ENCODE measurements at regions not wholly inside any gene's neighbourhood (a gene's known extent, or its start where the extent isn't known, plus 50 kb on each side); places are given as distances from the start of the nearest gene placed in this dataset.
"Not testable (repeated sequence)": the region's sequence is repeated elsewhere in the genome, so short reads cannot be mapped to it uniquely, and the experiment has no call there.

DNA sequence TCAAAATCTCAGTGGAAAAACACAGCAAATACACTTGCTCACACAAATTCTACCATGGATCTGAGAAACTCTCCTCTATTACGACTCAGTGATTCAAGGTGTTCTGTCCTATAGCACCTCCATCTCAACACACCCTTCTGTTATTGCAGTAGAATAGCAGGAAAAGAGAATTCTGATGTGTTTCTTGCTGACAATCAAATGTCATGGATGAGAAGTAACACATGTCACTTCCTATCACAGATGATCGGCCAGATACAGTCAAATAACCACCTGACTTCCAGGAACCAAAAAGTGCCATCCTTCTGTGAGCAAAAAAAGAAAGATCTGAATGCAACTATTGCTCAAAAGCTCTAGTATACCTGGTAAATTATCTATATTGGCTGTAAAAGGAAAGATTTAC lies 734.2 kb upstream of the GBE1 start:
- no peak for DNase-seq

DNA sequence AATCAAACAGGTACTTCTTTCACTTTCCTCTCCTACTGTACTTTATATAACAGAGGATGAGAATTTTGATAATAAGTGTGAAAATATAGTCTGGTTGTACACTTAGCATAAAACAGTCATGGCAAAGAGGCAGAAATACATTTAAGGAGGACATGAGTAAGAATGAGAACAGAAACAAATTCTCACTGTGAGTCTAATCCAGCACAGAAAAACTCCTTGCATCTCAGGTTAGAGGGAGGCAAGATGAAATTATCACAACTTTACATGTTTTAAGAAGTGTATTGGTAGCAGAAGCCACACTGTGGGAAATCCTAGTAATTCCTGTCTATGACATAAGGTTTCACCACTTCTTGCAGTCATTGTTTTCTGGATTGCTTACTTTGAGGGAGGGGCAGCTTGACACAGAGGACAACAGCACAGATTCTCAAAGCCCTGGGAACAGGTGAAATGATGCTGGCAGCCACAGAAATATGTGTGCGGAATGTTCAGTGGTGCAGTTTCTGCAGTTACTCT lies 733.6 kb upstream of the GBE1 start:
- DNase-seq, result no peak

DNA sequence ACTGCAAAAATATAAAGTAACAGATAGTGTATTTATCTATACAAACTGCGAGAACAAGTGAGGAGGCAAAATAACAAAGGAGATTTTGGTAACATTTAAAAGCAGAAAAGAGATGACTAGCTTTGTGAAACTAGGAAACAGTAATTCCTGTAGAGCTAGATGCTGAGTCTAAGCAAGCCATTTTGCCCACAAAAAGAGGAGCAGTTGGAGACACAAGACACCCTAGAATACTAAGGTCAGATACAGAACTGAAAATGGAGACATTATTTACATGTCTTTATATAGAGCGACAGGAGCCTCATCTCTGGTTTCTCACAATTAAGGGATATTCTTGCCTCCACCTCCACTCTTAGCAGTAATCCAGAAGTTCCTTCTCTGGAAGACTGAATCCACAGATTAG lies 732.4 kb upstream of the GBE1 start:
- no peak for DNase-seq

DNA sequence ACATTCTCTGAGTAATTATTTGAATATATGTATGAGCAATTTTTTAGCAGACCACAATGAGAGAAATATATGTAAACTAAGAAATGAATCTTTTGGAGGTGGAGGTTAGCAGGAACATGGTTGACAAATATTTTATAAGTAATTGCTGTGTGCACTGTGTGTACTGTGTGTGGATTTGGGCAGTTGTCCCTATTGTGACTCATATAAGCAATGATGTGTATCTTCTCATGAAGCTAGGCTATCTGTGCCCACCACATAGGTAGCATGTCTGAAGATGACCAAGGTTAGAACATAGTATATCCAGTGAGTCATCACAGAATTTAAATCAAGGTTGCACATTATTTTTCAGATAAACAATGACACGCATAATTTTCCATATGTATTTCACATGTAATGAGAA lies 713.9 kb upstream of the GBE1 start:
- DNase-seq, result no peak

DNA sequence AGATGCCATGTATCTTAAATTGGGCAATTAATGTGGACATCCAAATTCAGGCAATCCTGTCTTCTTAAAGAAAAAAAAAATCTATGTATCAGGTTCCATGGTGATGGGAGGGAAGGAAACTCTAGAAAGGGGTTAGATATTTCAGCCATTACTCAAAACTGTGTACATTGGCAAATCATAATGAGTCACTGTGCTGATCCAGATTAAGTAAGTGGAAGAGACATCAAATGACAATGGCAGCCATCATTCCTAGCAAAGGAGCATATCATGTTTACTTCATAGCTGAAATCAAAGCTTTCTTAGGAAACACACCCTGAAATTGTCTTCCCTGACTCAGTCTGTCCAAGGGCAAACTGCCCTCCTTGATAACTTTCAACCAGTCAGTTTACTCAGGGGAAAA lies 713.3 kb upstream of the GBE1 start:
- DNase-seq, result no peak

DNA sequence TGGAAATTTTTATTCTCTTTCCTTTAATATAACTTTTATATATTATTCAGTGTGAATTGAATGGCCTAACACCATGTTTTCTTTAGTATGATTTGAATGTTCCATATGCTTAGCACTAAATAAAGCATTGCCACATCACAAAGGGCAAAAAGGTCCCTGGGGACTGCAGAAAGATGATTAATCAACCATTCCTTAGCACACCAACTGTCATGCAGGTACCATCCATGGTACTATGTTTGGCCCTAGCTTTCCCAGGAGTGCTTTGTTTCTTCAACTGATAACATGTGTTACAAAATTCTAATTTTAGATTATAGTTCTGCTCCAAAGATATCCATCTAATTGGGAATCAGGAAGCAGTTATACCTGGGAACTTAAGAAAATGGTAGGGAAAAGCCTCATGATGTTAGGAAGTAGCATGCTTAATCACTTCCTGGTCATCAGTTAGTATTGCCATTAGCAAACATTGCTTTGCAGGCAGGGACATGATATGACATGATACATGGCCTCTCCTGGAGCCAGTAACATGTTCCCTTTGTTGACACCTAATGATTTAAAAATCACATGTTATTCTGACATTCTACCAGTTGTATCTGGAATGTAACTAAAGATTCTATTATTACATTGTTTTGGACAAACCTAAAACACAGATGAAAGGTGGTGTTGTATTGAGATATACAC lies 712.6 kb upstream of the GBE1 start:
- no peak for DNase-seq

DNA sequence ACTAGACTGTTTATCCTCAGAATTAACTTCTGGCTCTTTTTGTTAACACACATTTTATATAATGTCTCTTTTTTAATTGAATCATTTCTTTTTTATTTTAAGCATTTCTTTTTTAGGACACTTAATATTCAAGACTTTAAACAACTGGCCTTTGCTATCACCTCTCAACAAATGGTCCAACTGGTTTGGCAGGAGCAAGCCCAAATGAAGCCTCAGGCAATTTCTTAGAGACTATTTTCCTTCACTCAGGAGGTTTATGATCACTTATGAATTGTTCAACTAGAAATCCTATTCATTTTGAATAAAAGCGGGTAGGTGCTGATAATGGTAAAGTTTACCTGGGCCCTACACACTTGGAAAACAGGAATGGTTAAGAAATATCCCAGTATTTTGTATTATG lies 705.6 kb upstream of the GBE1 start:
- no peak for DNase-seq

DNA sequence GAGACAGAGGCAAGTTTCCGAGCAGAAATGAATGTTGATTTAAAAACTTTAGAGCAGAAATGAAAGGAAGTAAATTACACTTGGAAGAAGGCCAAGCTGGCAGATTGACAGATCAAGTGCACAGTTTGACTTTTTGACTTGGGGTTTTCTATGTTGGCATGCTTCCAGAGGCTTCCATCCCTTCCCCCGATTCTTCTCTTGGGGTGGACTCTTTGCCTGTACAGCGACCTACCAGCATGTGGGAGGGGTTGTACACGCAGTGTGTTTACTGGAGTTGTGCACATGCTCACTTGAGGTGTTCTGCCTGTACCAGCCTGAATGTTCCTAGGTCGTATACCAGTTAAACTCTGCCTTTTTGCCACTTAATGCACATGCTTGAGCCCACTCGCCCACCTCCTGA lies 701.5 kb upstream of the GBE1 start:
- no peak for DNase-seq

DNA sequence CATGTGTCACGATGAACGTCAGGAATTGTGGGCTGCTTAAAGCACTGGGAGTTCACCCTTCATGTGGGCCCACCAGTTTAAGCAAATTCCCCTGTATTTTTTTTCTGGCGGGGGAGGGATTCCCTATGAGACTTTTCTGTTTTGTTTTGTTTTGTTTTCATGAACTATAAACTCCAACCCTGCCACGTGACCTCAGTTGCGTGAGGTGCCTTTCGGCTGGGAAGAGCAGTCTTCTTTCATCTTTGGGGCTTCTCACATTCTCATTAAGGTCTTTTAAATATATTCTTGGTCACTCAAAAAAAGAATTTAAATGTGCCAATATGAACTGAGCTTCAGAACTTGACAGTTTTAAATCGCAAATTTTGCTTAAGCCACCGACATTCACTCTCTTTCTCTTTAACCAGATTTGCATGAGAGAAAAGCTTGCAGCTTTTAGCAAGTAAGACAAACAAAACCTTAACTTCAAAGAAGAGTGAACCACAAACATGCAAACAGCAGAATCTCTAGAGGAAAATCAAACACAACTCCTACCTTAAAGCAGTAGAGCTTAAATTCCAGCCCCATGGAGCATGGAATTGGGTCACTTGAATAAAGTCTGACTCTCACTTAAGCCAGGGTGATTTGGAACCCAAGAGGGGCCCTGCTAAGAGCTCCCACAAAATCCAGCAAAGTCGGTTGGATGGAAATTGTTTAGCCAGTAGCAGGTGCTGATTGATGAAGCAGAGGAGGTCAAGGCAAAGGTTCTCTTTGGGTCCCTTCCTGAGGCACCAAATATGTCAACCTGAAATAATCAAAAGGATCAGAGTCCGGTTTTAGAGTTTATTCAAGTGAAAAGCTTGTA lies 699.8 kb upstream of the GBE1 start:
- DNase-seq, result no peak

DNA sequence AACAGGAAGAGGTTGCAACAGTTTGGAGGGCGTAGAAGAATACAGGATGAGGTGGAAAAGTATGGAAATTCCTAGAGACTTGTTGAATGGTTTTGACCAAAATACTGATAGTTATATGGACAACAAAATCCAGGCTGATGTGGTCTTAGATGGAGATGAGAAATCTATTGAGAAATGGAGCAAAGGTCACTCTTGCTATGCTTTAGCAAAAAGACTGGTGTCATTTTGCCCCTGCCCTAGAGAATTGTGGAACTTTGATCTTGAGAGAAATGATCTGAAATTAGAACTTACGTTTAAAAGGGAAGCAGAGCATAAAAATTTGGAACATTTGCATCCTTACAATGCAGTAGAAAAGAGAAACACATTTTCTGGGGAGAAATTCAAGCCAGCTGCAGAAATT lies 686.9 kb upstream of the GBE1 start:
- DNase-seq, result no peak

DNA sequence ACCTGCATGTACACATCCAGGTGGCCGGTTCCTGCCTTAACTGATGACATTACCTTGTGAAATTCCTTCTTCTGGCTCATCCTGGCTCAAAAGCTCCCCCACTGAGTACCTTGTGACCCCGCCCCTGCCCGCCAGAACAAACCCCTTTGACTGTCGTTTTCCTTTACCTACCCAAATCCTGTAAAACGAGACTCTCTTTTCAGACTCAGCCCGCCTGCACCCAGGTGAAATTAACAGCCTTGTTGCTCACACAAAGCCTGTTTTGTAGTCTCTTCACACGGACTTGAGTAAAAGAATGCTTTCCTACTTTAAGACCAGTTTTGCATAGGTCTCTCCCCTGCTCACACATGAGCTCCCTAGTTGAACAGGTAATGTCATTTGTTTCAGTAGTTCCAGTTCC lies 667.4 kb upstream of the GBE1 start:
- DNase-seq, result not testable (repeated sequence)

DNA sequence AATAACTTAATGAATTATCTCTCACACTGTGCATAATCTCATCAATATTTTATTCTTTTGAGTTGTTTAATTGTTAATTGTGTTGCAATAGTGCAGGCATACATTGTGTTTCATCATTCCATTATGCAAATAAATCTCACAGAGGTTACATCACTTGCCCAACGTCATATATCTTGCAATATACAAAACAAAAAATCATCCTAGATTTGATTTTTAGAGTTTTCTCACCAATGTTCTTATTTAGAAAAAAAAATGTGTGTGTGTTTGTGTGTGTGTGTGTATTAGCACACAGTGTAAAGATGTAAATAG lies 662.5 kb upstream of the GBE1 start:
- no peak for DNase-seq

DNA sequence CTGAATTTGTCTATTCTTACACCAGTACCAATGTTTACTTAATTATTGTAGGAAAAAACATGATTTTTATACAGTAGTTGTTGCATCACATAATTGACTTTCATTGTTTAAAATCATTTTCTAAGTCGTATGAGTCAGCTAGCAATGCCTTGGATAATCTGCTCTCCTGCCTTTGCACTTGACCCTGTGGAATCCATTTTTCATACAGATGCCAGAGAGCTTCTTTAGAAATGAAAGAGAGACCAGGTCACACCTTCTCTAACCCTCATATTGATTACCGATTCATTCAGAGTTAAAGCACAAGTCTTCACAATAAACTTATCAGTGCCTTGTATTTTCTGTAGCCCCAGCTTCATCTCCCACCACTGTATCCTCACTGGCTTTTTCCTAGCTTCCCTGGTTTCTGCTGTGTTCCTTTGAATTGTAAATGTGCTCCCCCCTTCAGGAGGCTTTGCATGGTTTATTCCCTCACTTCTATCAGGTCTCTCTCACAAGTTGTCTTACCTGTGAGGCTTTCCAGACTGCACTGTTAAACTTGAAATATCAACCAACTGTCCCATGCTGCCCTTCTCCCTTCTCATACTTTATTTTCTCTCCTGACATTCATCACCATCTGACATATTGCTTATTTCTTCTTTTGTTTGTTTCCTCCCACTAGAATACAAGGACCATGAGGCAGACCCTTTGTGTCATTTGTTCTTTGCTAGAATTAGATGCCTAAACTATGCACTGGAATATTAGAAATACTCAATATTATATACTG lies 662.0 kb upstream of the GBE1 start:
- DNase-seq, result no peak

DNA sequence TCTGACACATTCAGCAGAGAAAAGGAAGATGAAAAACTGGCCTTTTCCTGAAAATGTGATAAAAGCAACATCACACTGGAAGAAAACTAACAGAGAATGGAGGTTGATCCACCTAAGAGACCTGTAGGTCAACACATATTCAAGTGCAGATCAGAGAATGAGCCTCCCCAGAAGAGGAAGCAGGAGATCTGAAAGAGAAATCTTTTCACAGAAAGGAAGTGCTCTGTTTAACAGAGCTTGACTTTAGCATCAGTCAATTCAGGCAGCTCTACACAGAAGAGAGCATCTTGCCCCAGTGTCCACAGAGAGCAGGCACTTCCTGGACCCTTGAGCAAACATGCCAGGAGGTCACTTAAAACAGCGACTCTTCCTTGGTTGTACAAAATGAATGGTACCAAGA lies 655.4 kb upstream of the GBE1 start:
- DNase-seq, result no peak

DNA sequence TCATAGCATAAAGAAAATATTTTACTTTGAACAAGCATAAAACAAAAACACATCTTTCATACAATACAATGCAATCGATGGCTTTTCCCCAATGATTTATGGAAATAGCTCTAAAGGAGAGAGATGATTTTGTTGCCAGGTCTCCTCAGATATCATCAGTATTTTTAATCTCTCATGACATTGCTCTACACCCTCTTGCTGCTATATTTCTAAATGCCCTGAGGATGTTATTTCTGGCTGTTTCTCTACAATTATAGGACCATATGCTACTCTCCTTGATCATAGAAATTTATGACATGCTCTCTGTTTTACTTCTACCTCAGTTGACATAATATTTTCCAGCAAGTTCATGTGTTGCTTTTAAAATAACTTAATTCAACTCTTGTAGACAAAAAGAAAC lies 654.9 kb upstream of the GBE1 start:
- DNase-seq, result no peak

DNA sequence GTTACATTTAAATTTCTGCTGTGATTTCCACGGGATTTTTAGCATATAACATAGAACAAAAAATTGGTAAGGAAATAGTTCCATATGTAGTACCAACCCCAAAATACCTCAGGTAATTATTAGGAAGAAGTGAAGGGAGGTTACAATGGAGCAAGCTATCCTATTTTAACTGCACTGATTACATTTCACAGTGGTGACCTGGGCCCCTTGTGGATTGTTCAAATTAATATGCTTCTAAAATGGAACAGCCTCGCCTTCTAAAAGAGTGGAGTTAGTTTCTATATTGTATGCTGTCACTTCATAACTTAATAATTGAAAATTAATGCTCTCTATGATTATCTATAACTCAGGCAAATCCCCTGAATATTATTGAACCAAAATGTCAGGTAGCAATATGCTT lies 651.7 kb upstream of the GBE1 start:
- DNase-seq, result no peak

DNA sequence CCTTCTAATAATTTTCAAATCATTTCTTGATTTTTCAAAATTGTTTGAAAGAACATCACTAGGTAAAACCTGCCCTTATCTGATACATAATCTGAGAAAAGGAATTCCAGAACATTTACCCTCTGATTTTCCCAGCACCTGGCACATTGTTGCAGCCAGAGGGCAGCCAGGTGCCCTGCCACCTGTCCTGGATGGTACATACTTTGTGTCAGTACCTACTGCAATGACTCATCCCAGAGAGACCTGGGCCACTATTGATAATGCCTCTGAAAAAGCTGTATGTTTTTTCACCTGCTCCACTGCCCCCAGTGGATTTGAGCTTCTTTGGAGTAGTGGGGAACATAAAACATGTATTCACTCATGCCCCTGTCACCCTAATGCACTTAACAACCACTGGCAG lies 648.9 kb upstream of the GBE1 start:
- no peak for DNase-seq

DNA sequence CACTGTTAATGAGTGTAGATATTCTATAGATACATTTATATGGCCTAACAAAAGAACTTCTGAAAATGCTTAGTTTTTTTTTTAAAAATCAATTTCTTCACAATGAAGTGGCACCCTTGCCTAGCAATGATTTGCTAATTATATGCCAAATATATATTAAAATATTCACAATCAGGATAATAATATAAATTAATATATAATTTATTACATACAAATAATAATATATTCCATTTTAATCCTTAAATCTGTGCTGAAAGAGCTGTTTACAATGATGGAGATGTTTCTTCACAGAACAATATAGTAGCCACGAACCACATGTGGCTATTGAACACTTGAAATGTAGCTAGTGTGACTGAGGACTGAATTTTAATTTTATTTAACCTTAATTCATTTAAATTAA lies 648.4 kb upstream of the GBE1 start:
- DNase-seq, result no peak

DNA sequence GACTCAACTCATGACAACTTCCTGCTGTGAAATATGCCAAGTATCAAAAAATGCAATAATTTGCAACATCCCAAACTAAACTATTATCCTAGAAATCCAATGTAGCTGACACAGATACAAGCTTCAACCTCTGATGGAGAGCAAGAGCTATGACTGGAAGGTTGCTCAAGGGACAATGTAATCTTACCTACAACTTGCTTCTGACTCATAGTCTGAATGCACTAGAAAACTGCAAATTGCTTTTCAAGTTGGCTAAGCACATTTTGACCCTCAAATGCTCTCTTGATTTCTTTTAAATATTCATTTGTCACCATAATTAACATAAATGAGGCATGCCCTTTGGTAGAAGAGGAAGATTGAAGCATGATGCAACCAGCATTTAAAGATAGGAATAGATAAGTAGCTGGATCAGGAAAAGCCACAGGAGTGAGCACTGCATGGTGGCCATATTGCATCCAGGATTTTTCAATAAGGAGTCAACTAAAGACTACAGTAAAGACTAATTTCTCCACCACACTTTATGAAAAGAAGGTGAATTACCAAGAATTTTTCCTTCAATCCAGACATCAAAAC lies 630.8 kb upstream of the GBE1 start:
- no peak for DNase-seq

DNA sequence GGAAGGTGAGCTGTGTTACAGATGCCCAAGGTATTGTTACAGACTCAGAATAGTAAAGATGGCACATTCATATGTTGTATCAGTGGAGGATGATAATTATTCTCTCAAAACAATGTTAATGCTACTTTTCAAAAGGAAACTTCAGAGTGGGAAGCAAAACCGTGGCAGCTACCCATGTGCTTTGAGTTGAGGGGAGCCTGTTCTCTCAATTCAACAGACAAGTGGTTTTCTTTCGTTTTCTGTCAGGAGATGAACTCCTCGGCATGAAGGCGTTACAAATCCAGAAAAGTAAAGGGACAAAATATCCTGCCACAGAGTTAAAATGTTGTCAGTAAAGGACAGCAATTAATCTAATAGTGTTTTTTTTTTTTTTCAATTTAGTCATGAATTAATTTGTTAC lies 629.4 kb upstream of the GBE1 start:
- DNase-seq, result no peak

DNA sequence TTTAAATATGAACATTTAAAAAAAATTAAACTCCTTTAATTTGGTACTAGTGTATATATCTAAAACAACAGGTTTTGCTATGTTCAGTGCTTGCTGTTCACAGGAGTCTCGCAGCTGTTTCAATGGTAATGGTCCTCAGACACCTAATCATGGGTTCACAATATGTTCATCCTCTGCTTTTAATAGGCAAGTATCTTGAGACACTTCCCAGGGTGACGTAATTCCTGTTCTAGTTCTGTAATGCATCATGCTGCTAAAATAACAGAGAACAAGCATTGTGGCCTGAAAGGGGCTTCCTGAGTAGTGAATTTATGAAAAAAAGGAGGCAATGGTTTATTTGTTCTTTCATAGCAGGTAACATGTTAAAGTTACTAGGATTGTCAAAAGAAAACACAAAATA lies 625.2 kb upstream of the GBE1 start:
- no peak for DNase-seq

DNA sequence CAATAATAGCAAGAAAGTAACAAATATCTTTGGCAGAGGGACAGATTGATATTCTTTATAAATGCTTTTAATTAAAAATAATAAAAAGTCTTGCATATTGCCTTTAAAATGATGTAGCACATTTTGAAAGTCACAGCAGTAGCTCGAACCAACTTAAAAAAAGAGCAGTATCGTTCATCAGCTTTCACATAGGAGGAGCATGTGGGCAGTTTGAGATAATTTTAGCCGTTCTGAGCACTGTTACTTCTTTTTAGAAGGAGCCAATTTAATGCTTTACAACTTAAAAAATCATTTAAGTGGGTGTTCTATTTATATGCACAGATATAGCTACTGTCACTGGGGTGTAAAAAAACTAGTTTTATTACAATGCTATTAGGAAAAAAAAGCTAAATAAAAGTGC lies 622.7 kb upstream of the GBE1 start:
- no peak for DNase-seq

DNA sequence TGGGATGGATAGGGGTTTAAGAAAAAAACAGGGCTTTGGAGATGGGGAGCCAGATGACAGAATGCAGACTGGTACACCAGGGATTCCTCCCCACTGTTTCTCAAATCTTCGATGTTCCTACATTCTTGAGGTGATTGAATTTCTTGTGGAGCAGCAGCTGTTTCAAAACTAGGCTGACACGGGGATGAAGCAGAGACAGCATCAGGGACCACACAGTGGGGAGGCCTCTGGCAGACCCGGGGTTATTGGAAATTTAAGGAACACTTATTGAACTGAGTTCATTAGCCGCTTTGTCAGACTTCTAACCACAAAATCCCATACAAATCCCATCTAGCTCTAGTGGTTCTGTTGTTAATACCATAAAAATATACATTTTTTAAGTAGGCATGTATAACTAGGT lies 621.4 kb upstream of the GBE1 start:
- no peak for DNase-seq

DNA sequence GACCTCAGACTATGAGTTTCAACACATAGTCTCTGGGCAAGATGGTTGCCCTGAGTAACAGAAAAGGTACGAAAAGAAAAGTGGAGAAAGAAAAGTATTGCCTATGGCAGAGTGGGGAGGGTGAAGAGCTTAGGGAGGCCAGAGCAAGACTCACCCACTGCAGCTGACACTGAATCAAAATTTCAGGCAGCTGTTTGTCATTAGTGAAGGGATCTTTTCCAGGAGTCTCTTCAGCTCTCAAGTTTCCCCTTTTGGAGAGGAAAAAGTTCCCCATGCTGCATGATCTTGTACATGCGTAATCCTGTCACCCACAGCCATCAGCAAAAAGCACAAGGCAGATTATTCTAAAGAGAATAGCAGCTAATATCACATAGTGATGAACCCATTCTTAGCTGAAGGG lies 616.9 kb upstream of the GBE1 start:
- no peak for DNase-seq
